Testis (tissue), 2 donors: ENCODE measurements at regions not wholly inside any gene's neighbourhood (a gene's known extent, or its start where the extent isn't known, plus 50 kb on each side); places are given as distances from the start of the nearest gene placed in this dataset.

Source experiments
- POLR2A ChIP-seq: fragments of 450-650 bp; IDR thresholded peaks from one replicate; pipeline ENCODE4 v1.6.1; 2017; ENCODE audit warnings: antibody characterized with exemption, mild to moderate bottlenecking, moderate library complexity
- TF ChIP-seq, protein P1 (sequence below), 3 experiments: fragments of 450-650 bp in 2 of 3; fragments of 200-600 bp in 1 of 3; sonication (generic) in 1 of 3; IDR thresholded peaks; one replicate each; pipeline ENCODE4 v1.5.1; 2016 to 2019; ENCODE audit warnings: antibody characterized with exemption in 3 of 3, mild to moderate bottlenecking in 2 of 3, moderate library complexity in 1 of 3

- TF ChIP-seq, protein P1, sequence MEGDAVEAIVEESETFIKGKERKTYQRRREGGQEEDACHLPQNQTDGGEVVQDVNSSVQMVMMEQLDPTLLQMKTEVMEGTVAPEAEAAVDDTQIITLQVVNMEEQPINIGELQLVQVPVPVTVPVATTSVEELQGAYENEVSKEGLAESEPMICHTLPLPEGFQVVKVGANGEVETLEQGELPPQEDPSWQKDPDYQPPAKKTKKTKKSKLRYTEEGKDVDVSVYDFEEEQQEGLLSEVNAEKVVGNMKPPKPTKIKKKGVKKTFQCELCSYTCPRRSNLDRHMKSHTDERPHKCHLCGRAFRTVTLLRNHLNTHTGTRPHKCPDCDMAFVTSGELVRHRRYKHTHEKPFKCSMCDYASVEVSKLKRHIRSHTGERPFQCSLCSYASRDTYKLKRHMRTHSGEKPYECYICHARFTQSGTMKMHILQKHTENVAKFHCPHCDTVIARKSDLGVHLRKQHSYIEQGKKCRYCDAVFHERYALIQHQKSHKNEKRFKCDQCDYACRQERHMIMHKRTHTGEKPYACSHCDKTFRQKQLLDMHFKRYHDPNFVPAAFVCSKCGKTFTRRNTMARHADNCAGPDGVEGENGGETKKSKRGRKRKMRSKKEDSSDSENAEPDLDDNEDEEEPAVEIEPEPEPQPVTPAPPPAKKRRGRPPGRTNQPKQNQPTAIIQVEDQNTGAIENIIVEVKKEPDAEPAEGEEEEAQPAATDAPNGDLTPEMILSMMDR (IDR thresholded peaks at IDR 0.05), result no peak
- no peak for TF ChIP-seq POLR2A
Observed at GRCh38 chr10:14383266-14383665, 52.5 kb upstream of the FRMD4A start.
